GM23338 (cell line): ENCODE measurements at regions not wholly inside any gene's neighbourhood (a gene's known extent, or its start where the extent isn't known, plus 50 kb on each side); places are given as distances from the start of the nearest gene placed in this dataset.

Source experiments
- ATAC-seq: fragments of 200-7000 bp; cut with Tn5 transposase; 3 replicates; pipeline ENCODE4 v1.9.1; 2020
- DNase-seq: peaks from one replicate; pipeline ENCODE4 v3.0.0-alpha.2; 2015; ENCODE audit warnings: low spot score
- H2AFZ ChIP-seq: fragments of 200-600 bp; sonication (generic); 2 replicates; pipeline ENCODE4 v1.8.0; 2016; ENCODE audit warnings: antibody characterized with exemption, mild to moderate bottlenecking, moderate library complexity
- H3F3A ChIP-seq: fragments of 200-600 bp; sonication (generic); replicated peaks from 2 replicates; pipeline ENCODE4 v1.8.0; 2017; ENCODE audit warnings: antibody characterized with exemption, mixed run types, low read depth
- H3K27ac ChIP-seq: fragments of 200-600 bp; sonication (generic); 2 replicates; pipeline ENCODE4 v1.6.1; 2016; ENCODE audit warnings: low read depth
- H3K27me3 ChIP-seq: fragments of 200-600 bp; sonication (generic); 2 replicates; pipeline ENCODE4 v1.8.0; 2016; ENCODE audit warnings: mild to moderate bottlenecking, mixed run types, moderate library complexity; ENCODE audit not compliant: insufficient read depth
- H3K36me3 ChIP-seq: fragments of 200-600 bp; sonication (generic); 2 replicates; pipeline ENCODE4 v1.8.0; 2016; ENCODE audit warnings: mild to moderate bottlenecking; ENCODE audit not compliant: insufficient read depth
- H3K4me1 ChIP-seq: fragments of 200-600 bp; sonication (generic); 2 replicates; pipeline ENCODE4 v1.8.0; 2016; ENCODE audit warnings: mild to moderate bottlenecking, moderate library complexity; ENCODE audit not compliant: insufficient read depth
- H3K4me2 ChIP-seq: fragments of 200-600 bp; sonication (generic); 2 replicates; pipeline ENCODE4 v1.7.1; 2017; ENCODE audit warnings: mixed run types
- H3K4me3 ChIP-seq: fragments of 200-600 bp; sonication (generic); 2 replicates; pipeline ENCODE4 v1.6.1; 2016; ENCODE audit warnings: mixed run types
- H3K79me2 ChIP-seq: fragments of 200-600 bp; sonication (generic); replicated peaks from 2 replicates; pipeline ENCODE4 v1.8.0; 2017; ENCODE audit warnings: mild to moderate bottlenecking; ENCODE audit not compliant: insufficient read depth
- H3K9me2 ChIP-seq: fragments of 200-600 bp; sonication (generic); 2 replicates; pipeline ENCODE4 v1.8.0; 2017; ENCODE audit not compliant: insufficient read depth
- H4K20me1 ChIP-seq: fragments of 200-600 bp; sonication (generic); replicated peaks from 2 replicates; pipeline ENCODE4 v1.8.0; 2017; ENCODE audit warnings: mild to moderate bottlenecking; ENCODE audit not compliant: insufficient read depth
- H3K27ac Mint-ChIP-seq: 2 replicates; pipeline ENCODE4 v1.8.0; 2020; ENCODE audit warnings: inconsistent platforms, mild to moderate bottlenecking, moderate library complexity, mixed read lengths
- H3K27me3 Mint-ChIP-seq: 3 replicates; pipeline ENCODE4 v1.8.0; 2022; ENCODE audit warnings: low read depth, mild to moderate bottlenecking, moderate library complexity, mixed read lengths, inconsistent platforms; ENCODE audit not compliant: insufficient read depth, poor library complexity
- H3K36me3 Mint-ChIP-seq: 3 replicates; pipeline ENCODE4 v1.8.0; 2021; ENCODE audit warnings: low read depth, mild to moderate bottlenecking, inconsistent platforms, moderate library complexity, mixed read lengths
- H3K4me1 Mint-ChIP-seq: 3 replicates; pipeline ENCODE4 v1.8.0; 2020; ENCODE audit warnings: mild to moderate bottlenecking, inconsistent platforms, mixed read lengths
- H3K4me3 Mint-ChIP-seq: 3 replicates; pipeline ENCODE4 v1.8.0; 2021; ENCODE audit warnings: moderate library complexity, mild to moderate bottlenecking, inconsistent platforms, mixed read lengths
- H3K9me3 Mint-ChIP-seq: 3 replicates; pipeline ENCODE4 v1.8.0; 2020; ENCODE audit warnings: moderate library complexity, mild to moderate bottlenecking, inconsistent platforms, mixed read lengths
- CREB1 ChIP-seq: fragments of 250-450 bp; sonication (Bioruptor Pico); IDR thresholded peaks from 2 replicates; pipeline ENCODE4 v1.5.0; 2020; ENCODE audit warnings: low read depth, mild to moderate bottlenecking, moderate library complexity
- EZH2 ChIP-seq: fragments of 200-600 bp; sonication (generic); IDR thresholded peaks from one replicate; pipeline ENCODE4 v1.8.0; 2017; ENCODE audit warnings: antibody characterized with exemption, mild to moderate bottlenecking, low read depth; ENCODE audit not compliant: unreplicated experiment
- JUNB ChIP-seq: IDR thresholded peaks from one replicate; pipeline ENCODE4 v1.6.1; 2016; ENCODE audit warnings: antibody characterized with exemption; ENCODE audit not compliant: unreplicated experiment
- POLR2AphosphoS5 ChIP-seq: IDR thresholded peaks from 2 replicates; pipeline ENCODE4 v1.6.1; 2016; ENCODE audit warnings: antibody characterized with exemption, low read depth
- STAT1 ChIP-seq: IDR thresholded peaks from one replicate; pipeline ENCODE4 v1.6.1; 2016; ENCODE audit warnings: antibody characterized with exemption; ENCODE audit not compliant: unreplicated experiment
- ZNF114 ChIP-seq: fragments of 250-450 bp; sonication (Bioruptor Pico); IDR thresholded peaks from 2 replicates; pipeline ENCODE4 v1.5.0; 2020; ENCODE audit warnings: mild to moderate bottlenecking, moderate library complexity
- ZNF331 ChIP-seq: fragments of 250-450 bp; sonication (Bioruptor Pico); IDR thresholded peaks from 2 replicates; pipeline ENCODE4 v1.5.0; 2020; ENCODE audit warnings: low read depth, mild to moderate bottlenecking, moderate library complexity
- TF ChIP-seq, protein P1 (sequence below): IDR thresholded peaks from 2 replicates; pipeline ENCODE4 v1.6.1; 2016; ENCODE audit warnings: antibody characterized with exemption
- TF ChIP-seq, protein P2 (sequence below): IDR thresholded peaks from one replicate; pipeline ENCODE4 v1.6.1; 2018; ENCODE audit warnings: antibody characterized with exemption; ENCODE audit not compliant: unreplicated experiment
- TF ChIP-seq, protein P3 (sequence below): fragments of 250-450 bp; sonication (Bioruptor Pico); IDR thresholded peaks from 2 replicates; pipeline ENCODE4 v1.5.0; 2020; ENCODE audit warnings: mild to moderate bottlenecking, moderate library complexity

DNA sequence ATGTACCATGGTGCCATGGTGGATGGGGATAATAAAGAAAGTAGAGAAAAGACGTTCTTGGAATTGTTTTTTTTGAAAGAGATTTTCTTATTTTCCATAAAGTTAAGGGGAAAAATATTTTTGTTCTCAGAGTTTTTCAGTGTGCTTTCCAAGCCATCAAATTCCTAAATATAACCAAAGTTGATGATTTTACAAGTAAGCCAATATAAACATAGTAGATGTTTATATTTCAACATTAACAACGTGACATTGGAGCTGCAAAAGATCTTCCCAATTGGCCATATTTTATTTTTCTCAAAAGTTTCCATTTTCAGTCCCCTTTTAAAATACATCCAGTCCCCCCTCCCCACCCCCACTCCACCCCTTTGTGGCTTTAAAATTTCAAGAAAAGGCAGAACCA lies 80.9 kb upstream of the PICALM start:
- Histone ChIP-seq H3K4me3 (no peak overlapping the region), H3F3A (no peaks in the 10 kb centered on the region), H4K20me1 (no peaks in the 10 kb centered on the region; the same call in 1 of the 2 replicates), H2AFZ (0 out of 2 replicates have a peak overlapping the region, but pooled peaks have one; percentile 80), H3K9me2 (peaks cover 9% of the 10 kb centered on the region; the same call in 1 of the 2 replicates), H3K27me3 (no peaks in the 10 kb centered on the region), H3K79me2 (no peaks in the 10 kb centered on the region), H3K36me3 (no peaks in the 10 kb centered on the region), H3K4me2 (no peak overlapping the region), H3K4me1 (peaks cover 10% of the 10 kb centered on the region; the same call in 1 of the 2 replicates), H3K27ac (no peak overlapping the region)
- no peaks in the 10 kb centered on the region for H3K36me3 Mint-ChIP-seq
- H3K27ac Mint-ChIP-seq, result no peak overlapping the region
- DNase-seq, result no peak
- TF ChIP-seq, protein P1, sequence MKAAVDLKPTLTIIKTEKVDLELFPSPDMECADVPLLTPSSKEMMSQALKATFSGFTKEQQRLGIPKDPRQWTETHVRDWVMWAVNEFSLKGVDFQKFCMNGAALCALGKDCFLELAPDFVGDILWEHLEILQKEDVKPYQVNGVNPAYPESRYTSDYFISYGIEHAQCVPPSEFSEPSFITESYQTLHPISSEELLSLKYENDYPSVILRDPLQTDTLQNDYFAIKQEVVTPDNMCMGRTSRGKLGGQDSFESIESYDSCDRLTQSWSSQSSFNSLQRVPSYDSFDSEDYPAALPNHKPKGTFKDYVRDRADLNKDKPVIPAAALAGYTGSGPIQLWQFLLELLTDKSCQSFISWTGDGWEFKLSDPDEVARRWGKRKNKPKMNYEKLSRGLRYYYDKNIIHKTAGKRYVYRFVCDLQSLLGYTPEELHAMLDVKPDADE, result no peak
- no peak for TF ChIP-seq JUNB
- no peak for TF ChIP-seq CREB1
- TF ChIP-seq, protein P2, sequence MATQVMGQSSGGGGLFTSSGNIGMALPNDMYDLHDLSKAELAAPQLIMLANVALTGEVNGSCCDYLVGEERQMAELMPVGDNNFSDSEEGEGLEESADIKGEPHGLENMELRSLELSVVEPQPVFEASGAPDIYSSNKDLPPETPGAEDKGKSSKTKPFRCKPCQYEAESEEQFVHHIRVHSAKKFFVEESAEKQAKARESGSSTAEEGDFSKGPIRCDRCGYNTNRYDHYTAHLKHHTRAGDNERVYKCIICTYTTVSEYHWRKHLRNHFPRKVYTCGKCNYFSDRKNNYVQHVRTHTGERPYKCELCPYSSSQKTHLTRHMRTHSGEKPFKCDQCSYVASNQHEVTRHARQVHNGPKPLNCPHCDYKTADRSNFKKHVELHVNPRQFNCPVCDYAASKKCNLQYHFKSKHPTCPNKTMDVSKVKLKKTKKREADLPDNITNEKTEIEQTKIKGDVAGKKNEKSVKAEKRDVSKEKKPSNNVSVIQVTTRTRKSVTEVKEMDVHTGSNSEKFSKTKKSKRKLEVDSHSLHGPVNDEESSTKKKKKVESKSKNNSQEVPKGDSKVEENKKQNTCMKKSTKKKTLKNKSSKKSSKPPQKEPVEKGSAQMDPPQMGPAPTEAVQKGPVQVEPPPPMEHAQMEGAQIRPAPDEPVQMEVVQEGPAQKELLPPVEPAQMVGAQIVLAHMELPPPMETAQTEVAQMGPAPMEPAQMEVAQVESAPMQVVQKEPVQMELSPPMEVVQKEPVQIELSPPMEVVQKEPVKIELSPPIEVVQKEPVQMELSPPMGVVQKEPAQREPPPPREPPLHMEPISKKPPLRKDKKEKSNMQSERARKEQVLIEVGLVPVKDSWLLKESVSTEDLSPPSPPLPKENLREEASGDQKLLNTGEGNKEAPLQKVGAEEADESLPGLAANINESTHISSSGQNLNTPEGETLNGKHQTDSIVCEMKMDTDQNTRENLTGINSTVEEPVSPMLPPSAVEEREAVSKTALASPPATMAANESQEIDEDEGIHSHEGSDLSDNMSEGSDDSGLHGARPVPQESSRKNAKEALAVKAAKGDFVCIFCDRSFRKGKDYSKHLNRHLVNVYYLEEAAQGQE, result no peak
- no peak for TF ChIP-seq EZH2
- no peak for TF ChIP-seq ZNF114
- TF ChIP-seq STAT1, result no peak
- TF ChIP-seq ZNF331 (CRISPR knock-in tag), result no peak
- TF ChIP-seq, protein P3, sequence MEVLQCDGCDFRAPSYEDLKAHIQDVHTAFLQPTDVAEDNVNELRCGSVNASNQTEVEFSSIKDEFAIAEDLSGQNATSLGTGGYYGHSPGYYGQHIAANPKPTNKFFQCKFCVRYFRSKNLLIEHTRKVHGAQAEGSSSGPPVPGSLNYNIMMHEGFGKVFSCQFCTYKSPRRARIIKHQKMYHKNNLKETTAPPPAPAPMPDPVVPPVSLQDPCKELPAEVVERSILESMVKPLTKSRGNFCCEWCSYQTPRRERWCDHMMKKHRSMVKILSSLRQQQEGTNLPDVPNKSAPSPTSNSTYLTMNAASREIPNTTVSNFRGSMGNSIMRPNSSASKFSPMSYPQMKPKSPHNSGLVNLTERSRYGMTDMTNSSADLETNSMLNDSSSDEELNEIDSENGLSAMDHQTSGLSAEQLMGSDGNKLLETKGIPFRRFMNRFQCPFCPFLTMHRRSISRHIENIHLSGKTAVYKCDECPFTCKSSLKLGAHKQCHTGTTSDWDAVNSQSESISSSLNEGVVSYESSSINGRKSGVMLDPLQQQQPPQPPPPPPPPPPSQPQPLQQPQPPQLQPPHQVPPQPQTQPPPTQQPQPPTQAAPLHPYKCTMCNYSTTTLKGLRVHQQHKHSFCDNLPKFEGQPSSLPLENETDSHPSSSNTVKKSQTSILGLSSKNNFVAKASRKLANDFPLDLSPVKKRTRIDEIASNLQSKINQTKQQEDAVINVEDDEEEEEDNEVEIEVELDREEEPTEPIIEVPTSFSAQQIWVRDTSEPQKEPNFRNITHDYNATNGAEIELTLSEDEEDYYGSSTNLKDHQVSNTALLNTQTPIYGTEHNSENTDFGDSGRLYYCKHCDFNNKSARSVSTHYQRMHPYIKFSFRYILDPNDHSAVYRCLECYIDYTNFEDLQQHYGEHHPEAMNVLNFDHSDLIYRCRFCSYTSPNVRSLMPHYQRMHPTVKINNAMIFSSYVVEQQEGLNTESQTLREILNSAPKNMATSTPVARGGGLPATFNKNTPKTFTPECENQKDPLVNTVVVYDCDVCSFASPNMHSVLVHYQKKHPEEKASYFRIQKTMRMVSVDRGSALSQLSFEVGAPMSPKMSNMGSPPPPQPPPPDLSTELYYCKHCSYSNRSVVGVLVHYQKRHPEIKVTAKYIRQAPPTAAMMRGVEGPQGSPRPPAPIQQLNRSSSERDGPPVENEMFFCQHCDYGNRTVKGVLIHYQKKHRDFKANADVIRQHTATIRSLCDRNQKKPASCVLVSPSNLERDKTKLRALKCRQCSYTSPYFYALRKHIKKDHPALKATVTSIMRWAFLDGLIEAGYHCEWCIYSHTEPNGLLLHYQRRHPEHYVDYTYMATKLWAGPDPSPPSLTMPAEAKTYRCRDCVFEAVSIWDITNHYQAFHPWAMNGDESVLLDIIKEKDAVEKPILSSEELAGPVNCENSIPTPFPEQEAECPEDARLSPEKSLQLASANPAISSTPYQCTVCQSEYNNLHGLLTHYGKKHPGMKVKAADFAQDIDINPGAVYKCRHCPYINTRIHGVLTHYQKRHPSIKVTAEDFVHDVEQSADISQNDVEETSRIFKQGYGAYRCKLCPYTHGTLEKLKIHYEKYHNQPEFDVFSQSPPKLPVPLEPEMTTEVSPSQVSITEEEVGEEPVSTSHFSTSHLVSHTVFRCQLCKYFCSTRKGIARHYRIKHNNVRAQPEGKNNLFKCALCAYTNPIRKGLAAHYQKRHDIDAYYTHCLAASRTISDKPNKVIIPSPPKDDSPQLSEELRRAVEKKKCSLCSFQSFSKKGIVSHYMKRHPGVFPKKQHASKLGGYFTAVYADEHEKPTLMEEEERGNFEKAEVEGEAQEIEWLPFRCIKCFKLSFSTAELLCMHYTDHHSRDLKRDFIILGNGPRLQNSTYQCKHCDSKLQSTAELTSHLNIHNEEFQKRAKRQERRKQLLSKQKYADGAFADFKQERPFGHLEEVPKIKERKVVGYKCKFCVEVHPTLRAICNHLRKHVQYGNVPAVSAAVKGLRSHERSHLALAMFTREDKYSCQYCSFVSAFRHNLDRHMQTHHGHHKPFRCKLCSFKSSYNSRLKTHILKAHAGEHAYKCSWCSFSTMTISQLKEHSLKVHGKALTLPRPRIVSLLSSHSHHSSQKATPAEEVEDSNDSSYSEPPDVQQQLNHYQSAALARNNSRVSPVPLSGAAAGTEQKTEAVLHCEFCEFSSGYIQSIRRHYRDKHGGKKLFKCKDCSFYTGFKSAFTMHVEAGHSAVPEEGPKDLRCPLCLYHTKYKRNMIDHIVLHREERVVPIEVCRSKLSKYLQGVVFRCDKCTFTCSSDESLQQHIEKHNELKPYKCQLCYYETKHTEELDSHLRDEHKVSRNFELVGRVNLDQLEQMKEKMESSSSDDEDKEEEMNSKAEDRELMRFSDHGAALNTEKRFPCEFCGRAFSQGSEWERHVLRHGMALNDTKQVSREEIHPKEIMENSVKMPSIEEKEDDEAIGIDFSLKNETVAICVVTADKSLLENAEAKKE (CRISPR knock-in tag), result no peak
- TF ChIP-seq POLR2AphosphoS5, result no peak
- ATAC-seq, result no peak
- H3K4me3 Mint-ChIP-seq, result no peak overlapping the region
- no peaks in the 10 kb centered on the region for H3K9me3 Mint-ChIP-seq
- peaks cover 23% of the 10 kb centered on the region for H3K4me1 Mint-ChIP-seq
- no peaks in the 10 kb centered on the region for H3K27me3 Mint-ChIP-seq
